ENCODE measurements at regions not wholly inside any gene's neighbourhood (a gene's known extent, or its start where the extent isn't known, plus 50 kb on each side); places are given as distances from the start of the nearest gene placed in this dataset.

- no peaks in the 10 kb centered on the region for H3K4me1 ChIP-seq (ENCODE audit: control insufficient read depth, insufficient read depth, low read length)
- H3K27me3 ChIP-seq (ENCODE audit: control insufficient read depth, insufficient read depth, low read length) = no peaks in the 10 kb centered on the region
- no CpG with 5 or more reads among the region's 6 CpGs for WGBS, 2 experiments (ENCODE audit: extremely low coverage in 2 of 2, insufficient read length in 1 of 2)
- H4K5ac ChIP-seq (ENCODE audit: low read depth, low read length) = no peak overlapping the region
- H3K9me1 ChIP-seq (ENCODE audit: insufficient read depth, low read length) = no peaks in the 10 kb centered on the region
- no peaks in the 10 kb centered on the region for H3K36me3 ChIP-seq (ENCODE audit: control insufficient read depth, insufficient read depth, low read length)
- intact Hi-C loops (cut with micrococcal nuclease) = no loop called here
- no peak overlapping the region for H4K91ac ChIP-seq (ENCODE audit: insufficient read depth, low read depth, low read length)
- no peaks in the 10 kb centered on the region for H3K79me1 ChIP-seq (ENCODE audit: low read depth in 1 of 2, low read length in 2 of 2)
- H3K9me3 ChIP-seq (ENCODE audit: control insufficient read depth, insufficient read depth, low read length) = no peaks in the 10 kb centered on the region
- dilution Hi-C loops (cut with HindIII; ENCODE audit: low sequenced_read_pairs, unreplicated experiment) = no loop called here
- no peak for TF ChIP-seq CEBPB (IDR thresholded peaks at IDR 0.05; ENCODE audit: low read depth, low read length)
- TF ChIP-seq BHLHE40 (IDR thresholded peaks at IDR 0.05; ENCODE audit: low read depth, low read length) = no peak
- no peak for TF ChIP-seq SMC3 (IDR thresholded peaks at IDR 0.05; ENCODE audit: low read depth, low read length)
- no peak for TF ChIP-seq POLR2A (IDR thresholded peaks at IDR 0.05; ENCODE audit: low read depth, low read length)
- TF ChIP-seq, protein P1, sequence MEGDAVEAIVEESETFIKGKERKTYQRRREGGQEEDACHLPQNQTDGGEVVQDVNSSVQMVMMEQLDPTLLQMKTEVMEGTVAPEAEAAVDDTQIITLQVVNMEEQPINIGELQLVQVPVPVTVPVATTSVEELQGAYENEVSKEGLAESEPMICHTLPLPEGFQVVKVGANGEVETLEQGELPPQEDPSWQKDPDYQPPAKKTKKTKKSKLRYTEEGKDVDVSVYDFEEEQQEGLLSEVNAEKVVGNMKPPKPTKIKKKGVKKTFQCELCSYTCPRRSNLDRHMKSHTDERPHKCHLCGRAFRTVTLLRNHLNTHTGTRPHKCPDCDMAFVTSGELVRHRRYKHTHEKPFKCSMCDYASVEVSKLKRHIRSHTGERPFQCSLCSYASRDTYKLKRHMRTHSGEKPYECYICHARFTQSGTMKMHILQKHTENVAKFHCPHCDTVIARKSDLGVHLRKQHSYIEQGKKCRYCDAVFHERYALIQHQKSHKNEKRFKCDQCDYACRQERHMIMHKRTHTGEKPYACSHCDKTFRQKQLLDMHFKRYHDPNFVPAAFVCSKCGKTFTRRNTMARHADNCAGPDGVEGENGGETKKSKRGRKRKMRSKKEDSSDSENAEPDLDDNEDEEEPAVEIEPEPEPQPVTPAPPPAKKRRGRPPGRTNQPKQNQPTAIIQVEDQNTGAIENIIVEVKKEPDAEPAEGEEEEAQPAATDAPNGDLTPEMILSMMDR (conservative IDR thresholded peaks at IDR 0.05; ENCODE audit: low read depth, low read length) = no peak
- TF ChIP-seq FOS (IDR thresholded peaks at IDR 0.05; ENCODE audit: low read depth, low read length) = no peak
- TF ChIP-seq, protein P2, sequence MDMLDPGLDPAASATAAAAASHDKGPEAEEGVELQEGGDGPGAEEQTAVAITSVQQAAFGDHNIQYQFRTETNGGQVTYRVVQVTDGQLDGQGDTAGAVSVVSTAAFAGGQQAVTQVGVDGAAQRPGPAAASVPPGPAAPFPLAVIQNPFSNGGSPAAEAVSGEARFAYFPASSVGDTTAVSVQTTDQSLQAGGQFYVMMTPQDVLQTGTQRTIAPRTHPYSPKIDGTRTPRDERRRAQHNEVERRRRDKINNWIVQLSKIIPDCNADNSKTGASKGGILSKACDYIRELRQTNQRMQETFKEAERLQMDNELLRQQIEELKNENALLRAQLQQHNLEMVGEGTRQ (IDR thresholded peaks at IDR 0.05; ENCODE audit: low read depth, low read length) = no peak
- TF ChIP-seq, protein P3, sequence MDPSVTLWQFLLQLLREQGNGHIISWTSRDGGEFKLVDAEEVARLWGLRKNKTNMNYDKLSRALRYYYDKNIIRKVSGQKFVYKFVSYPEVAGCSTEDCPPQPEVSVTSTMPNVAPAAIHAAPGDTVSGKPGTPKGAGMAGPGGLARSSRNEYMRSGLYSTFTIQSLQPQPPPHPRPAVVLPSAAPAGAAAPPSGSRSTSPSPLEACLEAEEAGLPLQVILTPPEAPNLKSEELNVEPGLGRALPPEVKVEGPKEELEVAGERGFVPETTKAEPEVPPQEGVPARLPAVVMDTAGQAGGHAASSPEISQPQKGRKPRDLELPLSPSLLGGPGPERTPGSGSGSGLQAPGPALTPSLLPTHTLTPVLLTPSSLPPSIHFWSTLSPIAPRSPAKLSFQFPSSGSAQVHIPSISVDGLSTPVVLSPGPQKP (IDR thresholded peaks at IDR 0.05; ENCODE audit: borderline replicate concordance, low read depth, low read length) = no peak
- no peak for TF ChIP-seq MXI1 (IDR thresholded peaks at IDR 0.05; ENCODE audit: borderline replicate concordance, low read depth, low read length)
- no peak for TF ChIP-seq MAFK (IDR thresholded peaks at IDR 0.05; ENCODE audit: low read depth, low read length)
- TF ChIP-seq RCOR1 (IDR thresholded peaks at IDR 0.05; ENCODE audit: insufficient replicate concordance, low read length) = no peak
- no peak for TF ChIP-seq NFE2L2 (IDR thresholded peaks at IDR 0.05; ENCODE audit: low read depth, low read length)
- TF ChIP-seq RAD21 (IDR thresholded peaks at IDR 0.05; ENCODE audit: low read length) = no peak
- no peak for TF ChIP-seq MAZ (IDR thresholded peaks at IDR 0.05; ENCODE audit: borderline replicate concordance, low read depth, low read length)
- CTCF ChIA-PET = interaction anchor here (1.0 kb wide), 1 partner anchor 11 kb away, joined by 3 read pairs; no protein-coding TSS in a partner anchor
- no peak overlapping the region for H2BK15ac ChIP-seq (ENCODE audit: low read depth, low read length)
- no peak overlapping the region for H3K4me3 ChIP-seq (ENCODE audit: insufficient read depth, low read depth, low read length)
- H2AK5ac ChIP-seq (ENCODE audit: low read depth, low read length) = no peak overlapping the region
- no peak overlapping the region for H3K23ac ChIP-seq (ENCODE audit: low read depth, low read length)
- no peak overlapping the region for H2BK20ac ChIP-seq (ENCODE audit: low read depth, low read length)
- H4K20me1 ChIP-seq (ENCODE audit: insufficient read depth, low read length) = no peaks in the 10 kb centered on the region
- H2BK5ac ChIP-seq (ENCODE audit: low read depth, low read length, poor library complexity, severe bottlenecking) = no peak overlapping the region
- H2AK9ac ChIP-seq (replicated peaks; ENCODE audit: low read depth, low read length, poor library complexity) = no peak overlapping the region
- no peak overlapping the region for H3K27ac ChIP-seq (ENCODE audit: insufficient read depth, low read length)
- H3K56ac ChIP-seq (ENCODE audit: extremely low read depth, insufficient read depth, low read length) = no peak overlapping the region
- no peak for ATAC-seq (ENCODE audit: low read depth)
- H2BK120ac ChIP-seq (ENCODE audit: low read depth, low read length) = no peak overlapping the region
- H3K9ac ChIP-seq (ENCODE audit: low read depth, low read length) = no peak overlapping the region
- no TSS peak for BruUV-seq (replicated peaks)
- POLR2A ChIA-PET (ENCODE audit: unreplicated experiment) = no interaction called here
- H3K4me2 ChIP-seq (ENCODE audit: low read depth, low read length) = no peak overlapping the region
- in situ Hi-C loops (cut with MboI; ENCODE audit: low sequenced_read_pairs) = no loop called here
- H4K8ac ChIP-seq (ENCODE audit: low read depth in 2 of 2, low read length in 2 of 2) = no peak overlapping the region
- H3K14ac ChIP-seq (replicated peaks; ENCODE audit: low read depth, low read length) = no peak overlapping the region
- no peak overlapping the region for H3K4ac ChIP-seq (ENCODE audit: low read depth, low read length)
- H3K18ac ChIP-seq (ENCODE audit: low read depth, low read length) = no peak overlapping the region
- H2AFZ ChIP-seq (replicated peaks; ENCODE audit: low read length, poor library complexity) = no peak overlapping the region
- DNase-seq = no peak
Measured at GRCh38 chr2:221931251-221931991, 359.3 kb upstream of the EPHA4 start.
